ENCODE measurements at regions not wholly inside any gene's neighbourhood (a gene's known extent, or its start where the extent isn't known, plus 50 kb on each side); places are given as distances from the start of the nearest gene placed in this dataset.
"Not testable (repeated sequence)": the region's sequence is repeated elsewhere in the genome, so short reads cannot be mapped to it uniquely, and the experiment has no call there.

DNA sequence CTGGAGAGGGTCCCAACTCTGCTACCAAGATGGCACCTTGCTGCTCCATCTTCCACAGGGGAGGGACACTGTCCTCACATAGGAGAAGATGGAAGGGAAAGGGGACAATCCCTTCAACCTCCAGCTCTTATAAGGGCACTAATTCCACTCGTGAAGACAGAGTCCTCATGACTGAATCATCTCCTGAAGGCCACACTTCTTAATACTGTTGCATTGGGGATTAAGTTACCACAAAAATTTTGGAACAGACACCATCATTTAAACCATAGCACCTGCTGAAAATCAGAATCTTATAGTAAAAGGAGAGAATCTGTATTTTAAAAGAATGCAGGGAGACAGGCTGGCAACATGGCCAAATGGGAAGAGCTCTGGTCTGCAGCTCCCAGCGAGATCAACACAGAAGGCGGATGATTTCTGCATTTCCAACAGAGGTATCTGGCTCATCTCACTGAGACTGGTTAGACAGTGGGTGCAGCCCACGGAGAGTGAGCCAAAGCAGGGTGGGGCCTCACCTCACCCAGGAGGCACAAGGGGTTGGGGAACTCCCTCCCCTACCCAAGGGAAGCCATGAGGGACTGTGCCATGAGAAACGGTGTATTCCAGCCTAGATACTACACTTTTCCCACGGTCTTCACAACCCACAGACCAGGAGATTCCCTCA, 69.4 kb upstream of the LIPC start:
- no peak for DNase-seq

DNA sequence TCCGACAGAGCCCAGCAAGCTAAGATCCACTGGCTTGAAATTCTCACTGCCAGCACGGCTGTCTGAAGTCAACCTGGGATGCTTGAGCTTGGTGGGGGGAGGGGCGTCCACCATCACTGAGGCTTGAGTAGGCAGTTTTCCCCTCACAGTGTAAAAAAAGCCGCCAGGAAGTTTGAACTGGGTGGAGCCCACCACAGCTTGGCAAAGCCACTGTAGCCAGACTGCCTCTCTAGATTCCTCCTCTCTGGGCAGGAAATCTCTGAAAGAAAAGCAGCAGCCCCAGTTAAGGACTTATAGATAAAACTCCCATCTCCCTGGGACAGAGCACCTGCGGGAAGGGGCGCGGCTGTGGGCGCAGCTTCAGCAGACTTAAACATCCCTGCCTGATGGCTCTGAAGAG, 68.7 kb upstream of the LIPC start:
- not testable (repeated sequence) for DNase-seq

DNA sequence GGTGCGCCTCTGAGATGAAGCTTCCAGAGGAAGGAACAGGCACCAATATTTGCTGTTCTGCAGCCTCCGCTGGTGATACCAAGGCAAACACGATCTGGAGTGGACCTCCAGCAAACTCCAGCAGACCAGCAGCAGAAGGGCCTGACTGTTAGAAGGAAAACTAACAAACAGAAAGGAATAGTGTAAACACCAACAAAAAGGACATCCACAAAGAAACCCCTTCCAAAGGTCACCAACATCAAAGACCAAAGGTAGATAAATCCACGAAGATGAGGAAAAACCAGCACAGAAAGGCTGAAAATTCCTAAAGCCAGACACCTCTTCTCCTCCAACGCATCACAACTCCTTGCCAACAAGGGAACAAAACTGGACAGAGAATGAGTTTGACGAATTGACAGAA, 68.1 kb upstream of the LIPC start:
- DNase-seq = not testable (repeated sequence)

GRCh38 chr15:58365098-58365497, 66.7 kb upstream of the LIPC start:
- DNase-seq = not testable (repeated sequence)

DNA sequence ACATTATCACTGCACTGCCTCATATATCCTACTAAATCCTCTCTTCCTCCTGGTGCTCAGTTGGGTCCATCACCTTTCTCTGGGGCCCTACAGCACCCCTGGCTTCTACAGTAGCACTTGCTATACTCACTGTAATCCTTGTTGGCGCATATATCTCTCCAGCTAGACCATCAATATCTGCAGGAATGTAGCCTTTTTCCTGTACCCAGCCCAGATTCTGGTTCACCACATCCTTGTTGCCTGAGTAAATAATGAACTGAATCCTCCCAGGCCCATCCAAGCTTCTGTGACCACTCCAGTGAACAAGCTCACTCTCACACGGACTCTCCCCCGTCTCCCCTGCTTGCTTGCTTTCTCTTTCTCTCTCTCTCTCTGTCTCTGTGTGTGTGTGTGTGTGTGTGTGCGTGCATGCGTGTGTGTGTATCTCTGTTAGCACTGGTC, 62.5 kb upstream of the LIPC start:
- DNase-seq = no peak

- no peak for DNase-seq
Observed at GRCh38 chr15:58369956-58370355, 61.8 kb upstream of the LIPC start.

DNA sequence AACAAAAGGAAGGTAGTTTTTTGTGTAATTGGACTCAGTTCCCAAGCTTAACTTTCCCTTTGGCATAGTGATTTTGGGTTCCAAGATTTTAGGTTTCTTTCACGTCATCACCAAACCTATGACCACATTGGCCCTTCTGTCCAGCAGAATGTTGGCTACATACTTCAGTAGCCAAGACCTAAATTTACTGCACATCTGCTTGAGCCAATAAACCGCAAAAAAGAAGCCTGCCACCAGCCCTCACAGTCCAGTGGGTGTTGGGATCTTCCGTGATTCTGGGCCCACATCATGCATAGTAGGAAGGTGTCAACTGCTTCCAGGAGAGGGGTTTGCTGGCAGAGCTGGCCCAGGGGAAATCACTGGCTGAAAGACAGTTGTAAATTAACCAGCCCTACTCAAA, 57.6 kb upstream of the LIPC start:
- DNase-seq = no peak

GRCh38 chr15:58377193-58377592, 54.6 kb upstream of the LIPC start:
- DNase-seq = no peak

- DNase-seq = no peak
Observed at GRCh38 chr15:58378241-58379085, 53.3 kb upstream of the LIPC start.

GRCh38 chr15:58379454-58379853, 52.3 kb upstream of the LIPC start:
- DNase-seq = not testable (repeated sequence)

DNA sequence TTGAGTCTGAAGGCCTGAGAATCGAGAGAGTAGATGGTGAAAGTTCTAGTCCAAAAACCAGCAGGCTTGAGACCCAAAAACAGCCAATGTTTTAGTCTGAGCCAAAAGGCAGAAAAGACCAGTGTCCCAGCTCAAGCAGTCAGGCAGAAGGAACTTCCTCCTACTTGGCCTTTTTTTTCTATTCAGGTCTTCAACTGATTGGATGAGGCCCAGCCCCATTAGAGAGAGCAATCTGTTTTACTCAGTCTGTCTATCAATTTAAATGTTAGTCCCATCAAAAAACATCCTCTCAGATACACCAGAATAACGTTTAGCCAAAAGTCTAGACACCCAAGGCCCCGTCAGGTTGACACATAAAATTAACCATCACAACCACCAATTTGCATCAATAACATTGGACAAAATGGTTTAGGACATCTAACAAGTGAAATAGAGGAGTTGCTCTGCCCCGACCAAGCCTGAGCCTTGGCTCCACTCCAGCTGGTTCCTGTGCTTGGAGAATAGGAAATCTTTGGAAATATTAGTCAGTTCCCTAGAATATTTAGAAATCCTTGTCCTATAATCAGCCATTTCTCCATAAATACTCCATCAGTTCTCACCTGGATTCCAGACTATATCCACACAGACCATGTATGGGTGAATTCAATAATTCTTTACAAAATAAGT, 51.4 kb upstream of the LIPC start:
- DNase-seq = no peak

DNA sequence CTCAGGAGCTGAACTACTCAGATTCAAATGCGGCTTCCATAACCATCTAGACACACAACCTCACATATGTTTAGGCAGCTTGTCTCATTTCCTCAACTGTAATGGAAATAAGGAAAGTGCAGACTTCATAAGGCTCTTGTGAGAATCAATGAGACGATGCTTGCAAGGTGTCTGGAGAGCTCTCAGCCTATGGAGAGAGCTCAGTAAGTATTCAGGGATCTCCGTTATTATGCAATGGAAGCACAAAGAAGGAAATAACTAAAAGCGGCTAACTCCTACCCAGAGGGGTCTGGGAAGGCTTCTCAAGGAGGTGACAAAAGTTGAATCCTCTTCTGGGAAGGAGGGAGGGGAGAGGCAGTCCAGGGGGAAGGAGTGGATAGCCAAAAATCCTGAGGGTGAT, 50.1 kb upstream of the LIPC start:
- no peak for DNase-seq
